C4-2B (cell line): ENCODE measurements at regions not wholly inside any gene's neighbourhood (a gene's known extent, or its start where the extent isn't known, plus 50 kb on each side); places are given as distances from the start of the nearest gene placed in this dataset.

Experiments used
- H3K27ac ChIP-seq: fragments of 450-650 bp; 2 replicates; pipeline ENCODE4 v1.5.1; 2017
- ZFX ChIP-seq: fragments of 450-650 bp; IDR thresholded peaks from 2 replicates; pipeline ENCODE4 v1.6.1; 2017
- TF ChIP-seq, protein P1 (sequence below): fragments of 450-650 bp; conservative IDR thresholded peaks from 2 replicates; pipeline ENCODE4 v1.5.1; 2017; ENCODE audit warnings: mild to moderate bottlenecking

DNA sequence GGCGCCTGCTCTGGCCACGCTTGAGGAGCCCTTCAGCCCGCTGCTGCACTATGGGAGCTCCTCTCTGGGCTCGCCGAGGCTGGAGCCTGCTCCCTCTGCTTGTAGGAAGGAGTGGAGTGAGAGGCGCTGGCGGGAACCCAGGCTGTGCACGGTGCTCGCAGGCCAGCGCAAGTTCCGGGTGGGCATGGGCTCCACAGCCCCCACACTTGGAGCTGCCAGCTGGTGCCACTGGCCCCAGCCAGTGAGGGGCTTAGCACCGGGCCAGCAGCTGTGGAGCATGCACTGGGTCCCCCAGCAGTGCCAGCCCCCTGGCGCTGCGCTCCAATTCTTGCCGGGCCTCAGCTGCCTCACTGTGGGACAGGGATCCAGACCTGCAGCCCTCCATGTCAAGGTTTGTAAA, 122.1 kb upstream of the CD180 start:
- no peak overlapping the region for H3K27ac ChIP-seq
- TF ChIP-seq ZFX, result no peak
- TF ChIP-seq, protein P1, sequence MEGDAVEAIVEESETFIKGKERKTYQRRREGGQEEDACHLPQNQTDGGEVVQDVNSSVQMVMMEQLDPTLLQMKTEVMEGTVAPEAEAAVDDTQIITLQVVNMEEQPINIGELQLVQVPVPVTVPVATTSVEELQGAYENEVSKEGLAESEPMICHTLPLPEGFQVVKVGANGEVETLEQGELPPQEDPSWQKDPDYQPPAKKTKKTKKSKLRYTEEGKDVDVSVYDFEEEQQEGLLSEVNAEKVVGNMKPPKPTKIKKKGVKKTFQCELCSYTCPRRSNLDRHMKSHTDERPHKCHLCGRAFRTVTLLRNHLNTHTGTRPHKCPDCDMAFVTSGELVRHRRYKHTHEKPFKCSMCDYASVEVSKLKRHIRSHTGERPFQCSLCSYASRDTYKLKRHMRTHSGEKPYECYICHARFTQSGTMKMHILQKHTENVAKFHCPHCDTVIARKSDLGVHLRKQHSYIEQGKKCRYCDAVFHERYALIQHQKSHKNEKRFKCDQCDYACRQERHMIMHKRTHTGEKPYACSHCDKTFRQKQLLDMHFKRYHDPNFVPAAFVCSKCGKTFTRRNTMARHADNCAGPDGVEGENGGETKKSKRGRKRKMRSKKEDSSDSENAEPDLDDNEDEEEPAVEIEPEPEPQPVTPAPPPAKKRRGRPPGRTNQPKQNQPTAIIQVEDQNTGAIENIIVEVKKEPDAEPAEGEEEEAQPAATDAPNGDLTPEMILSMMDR, result no peak

DNA sequence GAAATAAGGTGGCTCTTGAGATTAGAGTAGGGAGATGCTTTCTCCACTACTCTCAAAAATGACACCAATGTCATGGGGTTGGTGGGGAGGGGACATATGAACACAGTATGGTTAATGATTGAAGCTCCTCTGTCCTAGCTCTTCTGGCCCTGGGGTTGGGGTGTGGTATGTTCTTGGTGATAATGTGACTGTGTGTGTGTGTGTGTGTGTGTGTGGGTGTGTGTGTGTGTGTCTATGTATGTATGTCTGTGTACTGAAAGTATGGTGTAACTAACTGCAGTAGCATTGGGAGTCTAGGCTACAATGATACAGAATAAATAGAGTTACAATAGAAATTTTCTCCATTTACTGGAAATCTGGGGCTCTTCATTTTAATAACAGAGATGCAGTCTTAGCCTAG, 121.0 kb upstream of the CD180 start:
- TF ChIP-seq, protein P1, result no peak
- no peak for TF ChIP-seq ZFX
- no peak overlapping the region for H3K27ac ChIP-seq

DNA sequence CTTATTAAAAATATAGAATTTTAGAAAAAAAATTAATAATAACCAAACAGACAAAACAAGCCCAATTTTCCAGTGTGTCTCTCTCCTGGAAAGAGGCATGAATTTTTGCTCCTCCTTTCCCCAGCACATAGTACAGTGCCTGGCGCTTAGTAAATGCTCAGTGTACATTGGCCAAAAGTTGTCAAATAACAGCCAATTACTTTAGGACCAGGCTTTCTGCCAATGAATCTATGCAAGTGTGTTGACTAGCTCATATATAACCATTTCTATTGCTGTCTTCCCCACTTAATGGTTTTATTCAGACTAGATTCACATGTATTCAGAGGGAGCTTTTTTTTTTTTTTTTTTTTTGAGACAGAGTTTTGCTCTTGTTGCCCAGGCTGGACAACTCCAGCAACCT, 120.1 kb upstream of the CD180 start:
- TF ChIP-seq ZFX, result no peak
- TF ChIP-seq, protein P1, result no peak
- no peak overlapping the region for H3K27ac ChIP-seq

DNA sequence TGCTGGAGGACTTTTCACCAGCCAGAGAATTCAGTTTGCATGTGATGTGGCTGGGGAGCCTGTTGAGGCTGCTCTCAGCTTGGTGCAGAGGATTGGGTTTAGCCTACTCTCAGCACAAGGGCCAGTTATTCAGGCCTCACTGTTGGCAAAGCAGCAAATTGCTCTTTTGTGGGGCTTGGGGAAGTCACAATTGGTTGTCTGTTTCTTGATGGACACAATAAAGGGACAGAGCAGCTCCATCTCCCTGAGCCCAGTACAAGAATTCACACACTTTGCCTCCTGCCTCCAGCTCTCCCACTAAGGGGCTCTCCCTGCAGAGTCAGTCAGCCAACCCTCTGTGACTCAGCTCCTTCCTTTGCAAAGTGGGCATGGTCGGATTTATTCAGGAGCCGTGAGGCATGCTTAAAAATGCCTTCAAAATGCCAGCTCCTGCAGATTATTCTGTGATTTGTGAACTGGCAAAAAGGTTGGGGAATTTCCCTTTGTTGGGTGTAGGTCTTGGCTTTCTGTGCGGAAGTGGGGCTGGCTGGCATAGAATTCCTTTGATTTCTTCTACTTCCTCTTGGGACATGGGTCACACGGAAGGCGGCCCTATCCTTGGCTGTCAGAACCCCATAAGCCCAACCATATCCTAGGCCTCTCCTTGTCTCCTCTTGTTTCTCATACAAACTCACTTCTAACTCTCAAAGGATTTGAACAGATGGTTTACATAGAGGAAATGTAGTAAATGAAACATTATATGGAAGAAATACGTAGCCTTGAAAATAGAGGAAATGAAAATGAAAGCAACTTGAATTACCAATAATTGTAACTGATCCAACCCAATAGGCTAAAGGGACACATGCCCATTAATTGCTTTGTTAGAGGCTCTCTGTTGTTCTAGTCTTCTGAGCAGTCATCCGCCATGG, 118.7 kb upstream of the CD180 start:
- TF ChIP-seq, protein P1, result no peak
- no peak for TF ChIP-seq ZFX
- H3K27ac ChIP-seq, result no peak overlapping the region

DNA sequence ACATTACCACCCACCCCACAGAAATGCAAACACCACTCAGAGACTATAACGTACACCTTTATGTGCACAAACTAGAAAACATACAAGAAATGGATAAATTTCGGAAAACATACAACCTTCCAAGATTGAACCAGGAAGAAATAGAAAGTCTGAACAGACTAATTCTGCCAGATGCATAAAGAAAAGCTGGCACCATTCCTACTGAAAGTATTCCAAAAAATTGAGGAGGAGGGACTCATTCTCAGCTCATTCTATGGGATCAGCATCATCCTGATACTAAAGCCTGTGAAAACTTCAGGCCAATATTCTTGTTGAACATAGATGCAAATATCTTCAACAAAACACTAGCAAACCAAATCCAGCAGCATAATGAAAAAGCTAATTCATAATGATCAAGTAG, 115.1 kb upstream of the CD180 start:
- TF ChIP-seq, protein P1, result no peak
- no peak for TF ChIP-seq ZFX
- no peak overlapping the region for H3K27ac ChIP-seq

DNA sequence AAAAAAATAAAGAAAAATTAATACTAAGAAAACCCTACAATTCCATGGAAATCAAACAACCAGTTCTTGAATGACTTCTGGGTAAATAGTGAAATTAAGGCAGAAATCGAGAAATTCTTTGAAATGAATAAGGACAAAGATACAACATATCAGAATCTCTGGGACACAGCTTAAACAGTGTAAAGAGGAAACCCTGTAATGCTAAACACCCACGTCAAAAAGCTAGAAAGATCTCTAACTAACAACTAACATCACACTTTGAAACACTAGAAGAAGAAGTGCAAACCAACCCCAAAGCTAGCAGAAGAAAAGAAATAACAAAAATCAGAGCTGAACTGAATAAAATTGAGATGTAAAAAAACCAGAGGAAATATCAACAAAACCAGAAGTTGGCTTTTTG, 114.6 kb upstream of the CD180 start:
- no peak overlapping the region for H3K27ac ChIP-seq
- TF ChIP-seq ZFX, result no peak
- TF ChIP-seq, protein P1, result no peak

DNA sequence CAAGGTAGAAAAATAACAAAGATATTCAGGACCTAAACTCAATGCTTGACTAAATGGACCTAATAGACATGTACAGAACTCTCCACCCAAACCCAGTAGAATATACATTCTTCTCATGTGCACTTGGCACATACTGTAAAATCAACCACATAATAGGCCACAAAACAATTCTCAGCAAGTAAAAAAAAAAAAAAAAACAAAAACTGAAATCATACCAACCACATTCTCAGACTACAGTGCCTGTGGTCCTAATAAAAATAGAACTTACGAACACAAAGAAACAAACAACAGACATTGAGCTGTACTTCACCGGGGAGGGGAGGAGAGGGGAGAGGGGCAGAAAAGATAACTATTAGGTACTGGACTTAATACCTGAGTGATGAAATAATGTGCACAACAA, 114.1 kb upstream of the CD180 start:
- no peak for TF ChIP-seq ZFX
- TF ChIP-seq, protein P1, result no peak
- no peak overlapping the region for H3K27ac ChIP-seq
